ENCODE measurements at regions not wholly inside any gene's neighbourhood (a gene's known extent, or its start where the extent isn't known, plus 50 kb on each side); places are given as distances from the start of the nearest gene placed in this dataset.

DNA sequence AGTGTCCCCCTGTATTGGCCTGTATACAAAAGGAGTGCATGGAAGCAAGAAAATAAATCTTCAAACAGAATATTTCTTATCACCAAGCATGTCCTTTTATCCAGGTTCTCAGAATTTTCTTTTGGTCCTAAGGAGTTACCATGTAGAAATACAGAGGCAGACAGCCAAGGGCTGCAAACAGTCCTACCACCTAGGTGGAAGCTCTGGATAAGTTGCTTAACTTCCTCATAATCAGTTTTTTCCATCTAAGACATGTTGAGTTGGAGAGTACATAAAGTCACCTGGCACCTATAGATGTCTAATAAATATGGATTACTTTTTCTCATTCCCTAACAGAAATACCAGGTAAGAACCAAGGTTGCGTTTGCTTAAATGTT lies 57.0 kb upstream of the BLID start:
- 100% methylated on average over 1 of the region's 1 CpG; no CpG with 5 or more reads in 1 of the 2 experiments for WGBS, 2 experiments (ENCODE audit: extremely low coverage in 1 of 2, insufficient coverage in 1 of 2, insufficient read length in 1 of 2, insufficient replicate concordance in 2 of 2, low coverage in 1 of 2, low lambda C conversion rate in 2 of 2, missing lambda C conversion rate in 1 of 2)
- Histone ChIP-seq H3K14ac (ENCODE audit: insufficient read length) (no peak overlapping the region), H4K91ac (replicated peaks; ENCODE audit: insufficient read length, low read length) (no peak overlapping the region), H3K36me3 (ENCODE audit: control insufficient read depth in 2 of 4, insufficient read depth in 4 of 4, low read length in 3 of 4) (no peaks in the 10 kb centered on the region), H2BK15ac (ENCODE audit: low read length) (no peak overlapping the region), H3K27me3 (replicated peaks in 1 of 4; ENCODE audit: control insufficient read depth in 3 of 4, extremely low read depth in 1 of 4, insufficient read depth in 3 of 4, low read length in 3 of 4) (no peaks in the 10 kb centered on the region), H3K79me1 (ENCODE audit: low read depth, low read length) (no peaks in the 10 kb centered on the region), H3K4ac (replicated peaks; ENCODE audit: insufficient read length, low read depth, low read length) (no peak overlapping the region), H3K4me2 (ENCODE audit: insufficient read depth in 1 of 2, low read depth in 2 of 2, low read length in 2 of 2) (no peak overlapping the region), H3K4me1 (replicated peaks in 1 of 4; ENCODE audit: control insufficient read depth in 3 of 4, insufficient read depth in 4 of 4, low read length in 3 of 4) (peaks cover 0 to under 1% (median 0%) of the 10 kb centered on the region in 4 experiments; a peak in 1 of 7 replicates), H3K4me3 (ENCODE audit: extremely low read depth in 1 of 4, insufficient read depth in 2 of 4, low read depth in 3 of 4, low read length in 4 of 4) (no peak overlapping the region), H3K18ac (ENCODE audit: extremely low read depth, low read length) (no peak overlapping the region), H3K79me2 (ENCODE audit: control insufficient read depth in 1 of 2, insufficient read depth in 2 of 2, low read length in 2 of 2) (no peaks in the 10 kb centered on the region), H2AFZ (ENCODE audit: low read length) (no peak overlapping the region), H4K20me1 (replicated peaks in 1 of 2; ENCODE audit: control insufficient read depth in 1 of 2, insufficient read depth in 2 of 2, low read length in 2 of 2) (no peaks in the 10 kb centered on the region), H3K56ac (replicated peaks; ENCODE audit: insufficient read length, low read depth, low read length) (no peak overlapping the region), H3K23me2 (ENCODE audit: low read depth, low read length) (no peaks in the 10 kb centered on the region), H3K9ac (replicated peaks in 1 of 4; ENCODE audit: extremely low read depth in 1 of 4, low read depth in 3 of 4, low read length in 3 of 4) (no peak overlapping the region), H3K27ac (ENCODE audit: low read depth, low read length) (no peak overlapping the region), H4K5ac (ENCODE audit: insufficient read length, low read depth, low read length) (no peak overlapping the region), H2BK12ac (ENCODE audit: low read depth, low read length) (no peak overlapping the region), H2BK5ac (ENCODE audit: low read depth, low read length) (no peak overlapping the region), H3K23ac (ENCODE audit: insufficient read length) (no peak overlapping the region), H2BK120ac (replicated peaks; ENCODE audit: low read depth, low read length) (no peak overlapping the region), H2BK20ac (ENCODE audit: low read length) (no peak overlapping the region), H3K9me3 (ENCODE audit: insufficient read depth in 2 of 2, low read depth in 1 of 2, low read length in 1 of 2) (no peaks in the 10 kb centered on the region), H4K8ac (ENCODE audit: extremely low read depth, insufficient read depth, low read length) (no peak overlapping the region), H2AK5ac (ENCODE audit: low read depth, low read length) (no peak overlapping the region)
- TF ChIP-seq BACH1 (IDR thresholded peaks at IDR 0.05; ENCODE audit: low read length): no peak
- TF ChIP-seq SP2 (IDR thresholded peaks at IDR 0.05; ENCODE audit: low read length): no peak
- TF ChIP-seq NRF1 (IDR thresholded peaks at IDR 0.05; ENCODE audit: low read depth, low read length): no peak
- TF ChIP-seq CREB1 (IDR thresholded peaks at IDR 0.05): no peak
- TF ChIP-seq CHD2 (IDR thresholded peaks at IDR 0.05; ENCODE audit: low read length): no peak
- TF ChIP-seq EP300 (IDR thresholded peaks at IDR 0.05; ENCODE audit: borderline replicate concordance in 1 of 2, low read depth in 2 of 2, low read length in 2 of 2): no peak
- TF ChIP-seq SP1 (IDR thresholded peaks at IDR 0.05; ENCODE audit: low read depth, low read length): no peak
- no peak for TF ChIP-seq EZH2 (IDR thresholded peaks at IDR 0.05; ENCODE audit: low read depth, low read length, severe bottlenecking)
- no peak for TF ChIP-seq SIX5 (IDR thresholded peaks at IDR 0.05; ENCODE audit: low read depth, low read length)
- TF ChIP-seq SIN3A (conservative IDR thresholded peaks at IDR 0.05 in 1 of 2, IDR thresholded peaks at IDR 0.05 in 1 of 2; ENCODE audit: low read depth in 1 of 2, low read length in 2 of 2): no peak
- no peak for TF ChIP-seq TAF1 (IDR thresholded peaks at IDR 0.05; ENCODE audit: low read depth, low read length)
- no peak for TF ChIP-seq RNF2 (IDR thresholded peaks at IDR 0.05; ENCODE audit: borderline replicate concordance, low read depth, low read length, missing control alignments, poor library complexity, severe bottlenecking)
- TF ChIP-seq, protein P1, sequence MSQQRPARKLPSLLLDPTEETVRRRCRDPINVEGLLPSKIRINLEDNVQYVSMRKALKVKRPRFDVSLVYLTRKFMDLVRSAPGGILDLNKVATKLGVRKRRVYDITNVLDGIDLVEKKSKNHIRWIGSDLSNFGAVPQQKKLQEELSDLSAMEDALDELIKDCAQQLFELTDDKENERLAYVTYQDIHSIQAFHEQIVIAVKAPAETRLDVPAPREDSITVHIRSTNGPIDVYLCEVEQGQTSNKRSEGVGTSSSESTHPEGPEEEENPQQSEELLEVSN (IDR thresholded peaks at IDR 0.05): no peak
- TF ChIP-seq, protein P2, sequence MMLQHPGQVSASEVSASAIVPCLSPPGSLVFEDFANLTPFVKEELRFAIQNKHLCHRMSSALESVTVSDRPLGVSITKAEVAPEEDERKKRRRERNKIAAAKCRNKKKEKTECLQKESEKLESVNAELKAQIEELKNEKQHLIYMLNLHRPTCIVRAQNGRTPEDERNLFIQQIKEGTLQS (IDR thresholded peaks at IDR 0.05; ENCODE audit: insufficient read depth, low read depth, low read length): no peak
- CTCF ChIA-PET (ENCODE audit: partially characterized antibody): no interaction called here
- DNase-seq (ENCODE audit: low read depth in 1 of 2, low spot score in 2 of 2): no peak
- POLR2A ChIA-PET (ENCODE audit: partially characterized antibody): no interaction called here
- FAIRE-seq: no peak

All from H1 (cell line).